DOHH2 (cell line): ENCODE measurements at regions not wholly inside any gene's neighbourhood (a gene's known extent, or its start where the extent isn't known, plus 50 kb on each side); places are given as distances from the start of the nearest gene placed in this dataset.

Source experiments
- H3F3A ChIP-seq: fragments of 200-600 bp; sonication (generic), shearing (Covaris generic); 2 replicates; pipeline ENCODE4 v1.6.0; 2016; ENCODE audit warnings: antibody characterized with exemption, mild to moderate bottlenecking; ENCODE audit not compliant: control insufficient read depth, insufficient read depth
- H3K27ac ChIP-seq: fragments of 200-600 bp; sonication (generic); 2 replicates; pipeline ENCODE4 v1.5.1; 2014; ENCODE audit warnings: low read depth, mild to moderate bottlenecking, low read length, moderate library complexity
- H3K27me3 ChIP-seq: fragments of 200-600 bp; sonication (generic); 2 replicates; pipeline ENCODE4 v1.6.1; 2014; ENCODE audit warnings: mild to moderate bottlenecking, low read length, mixed read lengths; ENCODE audit not compliant: control insufficient read depth
- H3K36me3 ChIP-seq: fragments of 200-600 bp; sonication (generic); 2 replicates; pipeline ENCODE4 v1.6.1; 2014; ENCODE audit warnings: mild to moderate bottlenecking, low read length, moderate library complexity, mixed read lengths; ENCODE audit not compliant: control insufficient read depth
- H3K4me1 ChIP-seq: fragments of 200-600 bp; sonication (generic); 2 replicates; pipeline ENCODE4 v1.6.1; 2014; ENCODE audit warnings: mild to moderate bottlenecking, low read length, mixed read lengths; ENCODE audit not compliant: control insufficient read depth
- H3K4me2 ChIP-seq: fragments of 200-600 bp; sonication (generic); 2 replicates; pipeline ENCODE4 v1.6.0; 2014; ENCODE audit warnings: mild to moderate bottlenecking, low read length, moderate library complexity
- H3K4me3 ChIP-seq: fragments of 200-600 bp; sonication (generic); 2 replicates; pipeline ENCODE4 v1.5.1; 2014; ENCODE audit warnings: mild to moderate bottlenecking, low read length, mixed read lengths
- H3K79me2 ChIP-seq: fragments of 200-600 bp; sonication (generic); 2 replicates; pipeline ENCODE4 v1.6.1; 2014; ENCODE audit warnings: mild to moderate bottlenecking, low read length, mixed read lengths; ENCODE audit not compliant: control insufficient read depth
- H3K9me2 ChIP-seq: fragments of 200-600 bp; sonication (generic); replicated peaks from 2 replicates; pipeline ENCODE4 v1.6.1; 2014; ENCODE audit warnings: mild to moderate bottlenecking, low read length, mixed read lengths; ENCODE audit not compliant: control insufficient read depth
- H3K9me3 ChIP-seq: fragments of 200-600 bp; sonication (generic); 2 replicates; pipeline ENCODE4 v1.6.1; 2014; ENCODE audit warnings: antibody characterized with exemption, low read length, mixed read lengths; ENCODE audit not compliant: control insufficient read depth, insufficient read depth
- H4K20me1 ChIP-seq: fragments of 200-600 bp; sonication (generic); 2 replicates; pipeline ENCODE4 v1.6.0; 2014; ENCODE audit warnings: low read depth, mild to moderate bottlenecking, antibody characterized with exemption, low read length, moderate library complexity; ENCODE audit not compliant: control insufficient read depth, insufficient read depth
- EZH2phosphoT487 ChIP-seq: fragments of 200-600 bp; sonication (generic); IDR thresholded peaks from 2 replicates; pipeline ENCODE4 v1.6.1; 2017; ENCODE audit warnings: borderline replicate concordance, mild to moderate bottlenecking, antibody characterized with exemption, low read length, moderate library complexity, mixed read lengths
- TF ChIP-seq, protein P1 (sequence below): fragments of 200-600 bp; sonication (generic); IDR thresholded peaks from one replicate; pipeline ENCODE4 v1.5.1; 2014; ENCODE audit warnings: antibody characterized with exemption, mild to moderate bottlenecking, low read depth, low read length; ENCODE audit not compliant: poor library complexity, severe bottlenecking

DNA sequence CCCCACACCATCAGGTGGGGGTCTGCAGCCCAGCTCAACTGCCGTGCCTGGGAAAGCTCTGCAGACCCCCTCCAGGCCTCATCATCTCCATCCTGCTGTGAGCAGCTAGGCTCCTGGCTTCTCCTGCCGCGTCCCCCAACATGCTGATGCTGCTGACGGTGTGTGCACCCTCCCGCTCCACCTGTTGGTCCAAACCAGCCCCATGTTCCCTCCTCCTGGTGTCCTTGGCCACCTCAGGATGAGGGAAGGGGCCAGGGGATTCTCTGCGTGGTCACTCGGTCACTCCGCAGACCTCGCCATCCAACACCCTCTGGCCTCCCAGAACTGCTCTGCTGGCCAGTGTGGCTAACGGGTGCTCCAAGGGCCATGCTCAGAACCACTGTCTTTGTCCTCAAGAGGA is 368.6 kb downstream of the FOXL1 start:
- H3F3A ChIP-seq = no peaks in the 10 kb centered on the region
- no peaks in the 10 kb centered on the region for H3K79me2 ChIP-seq
- H3K36me3 ChIP-seq = no peaks in the 10 kb centered on the region
- no peaks in the 10 kb centered on the region for H3K9me3 ChIP-seq
- TF ChIP-seq, protein P1, sequence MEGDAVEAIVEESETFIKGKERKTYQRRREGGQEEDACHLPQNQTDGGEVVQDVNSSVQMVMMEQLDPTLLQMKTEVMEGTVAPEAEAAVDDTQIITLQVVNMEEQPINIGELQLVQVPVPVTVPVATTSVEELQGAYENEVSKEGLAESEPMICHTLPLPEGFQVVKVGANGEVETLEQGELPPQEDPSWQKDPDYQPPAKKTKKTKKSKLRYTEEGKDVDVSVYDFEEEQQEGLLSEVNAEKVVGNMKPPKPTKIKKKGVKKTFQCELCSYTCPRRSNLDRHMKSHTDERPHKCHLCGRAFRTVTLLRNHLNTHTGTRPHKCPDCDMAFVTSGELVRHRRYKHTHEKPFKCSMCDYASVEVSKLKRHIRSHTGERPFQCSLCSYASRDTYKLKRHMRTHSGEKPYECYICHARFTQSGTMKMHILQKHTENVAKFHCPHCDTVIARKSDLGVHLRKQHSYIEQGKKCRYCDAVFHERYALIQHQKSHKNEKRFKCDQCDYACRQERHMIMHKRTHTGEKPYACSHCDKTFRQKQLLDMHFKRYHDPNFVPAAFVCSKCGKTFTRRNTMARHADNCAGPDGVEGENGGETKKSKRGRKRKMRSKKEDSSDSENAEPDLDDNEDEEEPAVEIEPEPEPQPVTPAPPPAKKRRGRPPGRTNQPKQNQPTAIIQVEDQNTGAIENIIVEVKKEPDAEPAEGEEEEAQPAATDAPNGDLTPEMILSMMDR = no peak
- TF ChIP-seq EZH2phosphoT487 = no peak
- no peaks in the 10 kb centered on the region for H3K4me1 ChIP-seq
- no peaks in the 10 kb centered on the region for H4K20me1 ChIP-seq
- H3K4me3 ChIP-seq = no peak overlapping the region
- H3K4me2 ChIP-seq = no peak overlapping the region
- no peaks in the 10 kb centered on the region for H3K9me2 ChIP-seq
- H3K27me3 ChIP-seq = no peaks in the 10 kb centered on the region
- no peak overlapping the region for H3K27ac ChIP-seq

DNA sequence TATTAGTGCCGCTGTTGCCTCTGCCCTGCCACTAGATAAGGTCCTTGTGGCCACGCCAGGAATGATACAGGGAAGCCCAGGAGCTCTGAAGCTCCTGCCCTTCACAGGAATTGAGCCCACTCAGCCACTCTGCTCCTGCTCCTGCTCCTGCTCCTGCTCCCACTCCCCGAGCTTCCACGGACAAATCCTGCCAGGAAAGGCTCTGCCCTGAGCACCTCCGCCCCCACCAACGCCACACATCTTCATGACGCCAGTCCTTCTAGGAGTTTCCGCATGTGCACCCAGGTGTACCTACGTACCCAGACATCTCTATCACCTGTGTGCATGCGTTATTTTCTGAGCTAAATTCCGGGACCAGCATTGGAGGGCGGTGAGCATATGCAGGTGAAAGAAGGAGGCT is 369.1 kb downstream of the C16orf95 start:
- Histone ChIP-seq H3K4me3 (no peak overlapping the region), H3K9me2 (no peaks in the 10 kb centered on the region), H3K36me3 (no peaks in the 10 kb centered on the region), H3K4me2 (no peak overlapping the region), H3K9me3 (no peaks in the 10 kb centered on the region), H4K20me1 (no peaks in the 10 kb centered on the region), H3F3A (no peaks in the 10 kb centered on the region), H3K27me3 (no peaks in the 10 kb centered on the region), H3K4me1 (no peaks in the 10 kb centered on the region), H3K79me2 (no peaks in the 10 kb centered on the region), H3K27ac (no peak overlapping the region)
- no peak for TF ChIP-seq EZH2phosphoT487
- TF ChIP-seq, protein P1 = no peak

DNA sequence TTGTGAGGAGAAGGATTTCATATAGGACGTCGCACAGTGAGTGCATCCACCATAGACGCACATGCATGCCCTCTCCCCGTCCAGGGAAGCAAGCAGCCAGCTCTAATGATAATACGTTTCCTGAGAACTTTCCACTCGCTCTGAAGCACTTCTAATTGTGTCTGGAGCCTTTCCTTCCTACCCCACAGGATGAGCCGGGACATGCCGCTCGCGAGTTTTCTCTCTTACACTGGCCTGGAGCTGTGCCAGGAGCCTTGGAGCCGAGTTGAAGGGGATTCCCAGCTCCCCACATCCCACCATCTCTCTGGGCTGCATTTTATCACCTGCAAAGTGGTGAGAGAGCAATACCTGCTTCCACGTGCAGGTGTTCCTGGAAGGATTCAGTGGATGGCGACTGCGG is 368.1 kb downstream of the C16orf95 start:
- Histone ChIP-seq H3K4me1 (no peaks in the 10 kb centered on the region), H3K79me2 (no peaks in the 10 kb centered on the region), H3K9me3 (no peaks in the 10 kb centered on the region), H3K9me2 (no peaks in the 10 kb centered on the region), H3K4me2 (no peak overlapping the region), H3K4me3 (no peak overlapping the region), H3F3A (no peaks in the 10 kb centered on the region), H3K27ac (no peak overlapping the region), H4K20me1 (no peaks in the 10 kb centered on the region), H3K36me3 (no peaks in the 10 kb centered on the region), H3K27me3 (no peaks in the 10 kb centered on the region)
- no peak for TF ChIP-seq EZH2phosphoT487
- TF ChIP-seq, protein P1 = no peak

DNA sequence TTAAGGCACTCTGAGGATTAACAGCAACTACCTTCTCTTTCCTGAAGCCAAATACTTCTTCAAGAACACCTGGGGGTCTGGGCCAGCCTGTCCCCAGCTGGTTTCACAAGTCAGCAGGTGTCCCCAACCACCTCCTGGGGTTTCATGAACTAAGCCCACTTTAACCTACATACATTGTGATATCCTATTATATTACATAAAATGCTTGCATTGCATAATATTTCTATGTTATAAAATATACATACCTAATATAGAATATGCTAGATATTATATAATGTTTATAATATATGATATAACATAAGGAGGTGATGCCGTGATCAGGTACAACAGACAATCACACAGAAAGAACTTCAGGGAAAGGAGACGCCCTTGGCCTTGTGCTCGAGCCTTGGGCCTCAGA is 367.6 kb downstream of the C16orf95 start:
- no peaks in the 10 kb centered on the region for H3K79me2 ChIP-seq
- H3F3A ChIP-seq = no peaks in the 10 kb centered on the region
- H3K36me3 ChIP-seq = no peaks in the 10 kb centered on the region
- no peaks in the 10 kb centered on the region for H3K4me1 ChIP-seq
- H4K20me1 ChIP-seq = no peaks in the 10 kb centered on the region
- H3K9me3 ChIP-seq = no peaks in the 10 kb centered on the region
- TF ChIP-seq, protein P1 = no peak
- no peak for TF ChIP-seq EZH2phosphoT487
- no peaks in the 10 kb centered on the region for H3K9me2 ChIP-seq
- no peak overlapping the region for H3K27ac ChIP-seq
- H3K4me3 ChIP-seq = no peak overlapping the region
- no peak overlapping the region for H3K4me2 ChIP-seq
- H3K27me3 ChIP-seq = no peaks in the 10 kb centered on the region
